B cell (primary cell): ENCODE measurements at regions not wholly inside any gene's neighbourhood (a gene's known extent, or its start where the extent isn't known, plus 50 kb on each side); places are given as distances from the start of the nearest gene placed in this dataset.

Source experiments
- ATAC-seq: fragments of 200-7000 bp; cut with Tn5 transposase; one replicate; pipeline ENCODE4 v1.10.0; 2021; ENCODE audit warnings: low read depth, mild to moderate bottlenecking, moderate number of reproducible peaks, moderate library complexity
- CTCF ChIA-PET: fragments of 350-600 bp; sonication (Branson Sonifier 250); formaldehyde crosslinking; loops from one replicate; lab custom pipeline; 2021; ENCODE audit warnings: antibody characterized with exemption, inconsistent platforms; lab: Charles Lee
- POLR2A ChIA-PET: fragments of 350-600 bp; sonication (Branson Sonifier 250); formaldehyde crosslinking; loops from one replicate; lab custom pipeline; 2021; ENCODE audit warnings: antibody characterized with exemption; lab: Charles Lee
- DNase-seq: peaks from one replicate; pipeline ENCODE4 v3.0.0; 2013
- H2AFZ ChIP-seq: 2 replicates; pipeline ENCODE4 v1.6.1; 2012; ENCODE audit warnings: mild to moderate bottlenecking, low read depth, low read length; ENCODE audit not compliant: insufficient read depth, poor library complexity, severe bottlenecking
- H3K27ac ChIP-seq, 2 donors: 1 replicate in 1 of 2; 2 replicates in 1 of 2; pipeline ENCODE4 v1.5.1; 2012 to 2013; ENCODE audit warnings: low read length in 2 of 2, mild to moderate bottlenecking in 2 of 2, moderate library complexity in 1 of 2
- H3K27me3 ChIP-seq, 4 experiments: fragments of 200-600 bp in 1 of 4; sonication (generic) in 1 of 4; replicated peaks in 1 of 4; 1 replicate in 2 of 4; 2 replicates in 2 of 4; pipeline versions ENCODE4 v1.6.1 to v1.7.0; 2013 to 2016; ENCODE audit warnings: low read length in 3 of 4, mild to moderate bottlenecking in 2 of 4, mixed read lengths in 1 of 4, moderate library complexity in 1 of 4; ENCODE audit not compliant: insufficient read depth in 4 of 4, control insufficient read depth in 3 of 4; ENCODE audit errors: control extremely low read depth in 1 of 4
- H3K36me3 ChIP-seq, 2 experiments: replicated peaks in 1 of 2; 1 replicate in 1 of 2; 2 replicates in 1 of 2; pipeline versions ENCODE4 v1.6.1 to v1.7.1; 2013; ENCODE audit warnings: low read length in 1 of 2; ENCODE audit not compliant: insufficient read depth in 2 of 2, control insufficient read depth in 1 of 2; ENCODE audit errors: control extremely low read depth in 1 of 2, extremely low read depth in 1 of 2
- H3K4me1 ChIP-seq, 2 donors: fragments of 200-600 bp in 1 of 2; sonication (generic) in 1 of 2; 1 replicate in 1 of 2; 2 replicates in 1 of 2; pipeline versions ENCODE4 v1.5.1 to v1.6.1; 2013 to 2017; ENCODE audit warnings: low read length in 2 of 2; ENCODE audit not compliant: control insufficient read depth in 2 of 2, insufficient read depth in 2 of 2
- H3K4me2 ChIP-seq: replicated peaks from 2 replicates; pipeline ENCODE3; 2012; ENCODE audit warnings: mild to moderate bottlenecking, low read depth, low read length; ENCODE audit not compliant: poor library complexity, severe bottlenecking
- H3K4me3 ChIP-seq, 5 experiments: fragments of 200-600 bp in 1 of 5; sonication (generic) in 1 of 5; 1 replicate in 3 of 5; 2 replicates in 2 of 5; pipeline versions ENCODE4 v1.5.1 to v1.7.0; 2011 to 2016; ENCODE audit warnings: low read length in 4 of 5, mild to moderate bottlenecking in 4 of 5, low read depth in 2 of 5, control low read depth in 1 of 5, moderate library complexity in 1 of 5; ENCODE audit not compliant: insufficient read depth in 1 of 5; ENCODE audit errors: control extremely low read depth in 1 of 5, extremely low read depth in 1 of 5
- H3K79me2 ChIP-seq: fragments of 200-600 bp; sonication (generic); one replicate; pipeline ENCODE4 v1.6.0; 2016; ENCODE audit warnings: low read length; ENCODE audit not compliant: control insufficient read depth, insufficient read depth
- H3K9ac ChIP-seq: fragments of 200-600 bp; sonication (generic); 2 replicates; pipeline ENCODE4 v1.6.1; 2017; ENCODE audit warnings: mild to moderate bottlenecking, low read length, moderate library complexity
- H3K9me3 ChIP-seq, 3 donors: one replicate each; pipeline versions ENCODE4 v1.6.1 to v1.7.1; 2013; ENCODE audit warnings: low read length in 2 of 3; ENCODE audit not compliant: control insufficient read depth in 2 of 3, insufficient read depth in 1 of 3; ENCODE audit errors: control extremely low read depth in 1 of 3
- H4K20me1 ChIP-seq: 2 replicates; pipeline ENCODE4 v1.6.0; 2012; ENCODE audit warnings: mild to moderate bottlenecking, low read length; ENCODE audit not compliant: insufficient read depth, control insufficient read depth, poor library complexity, severe bottlenecking
- H3K27ac Mint-ChIP-seq: one replicate; pipeline ENCODE4 v1.8.0; 2021; ENCODE audit warnings: mixed read lengths
- H3K27me3 Mint-ChIP-seq: one replicate; pipeline ENCODE4 v1.8.0; 2021; ENCODE audit warnings: mixed read lengths
- H3K4me1 Mint-ChIP-seq: one replicate; pipeline ENCODE4 v1.8.0; 2021; ENCODE audit warnings: mixed read lengths
- H3K4me3 Mint-ChIP-seq: one replicate; pipeline ENCODE4 v1.8.0; 2021; ENCODE audit warnings: mixed read lengths
- H3K9me3 Mint-ChIP-seq: one replicate; pipeline ENCODE4 v1.8.0; 2022; ENCODE audit warnings: mixed read lengths; ENCODE audit not compliant: insufficient read depth
- EZH2 ChIP-seq: IDR thresholded peaks from 2 replicates; pipeline ENCODE4 v1.6.1; 2012; ENCODE audit warnings: borderline replicate concordance, low read depth, mild to moderate bottlenecking, moderate library complexity, low read length; ENCODE audit not compliant: insufficient read depth, poor library complexity, severe bottlenecking
- WGBS: methylation state at CpG from one replicate; pipeline ENCODE4 v1.1.5; 2013; ENCODE audit warnings: missing lambda C conversion rate; ENCODE audit not compliant: insufficient coverage; 5-methylcytosine and 5-hydroxymethylcytosine counted together
- intact Hi-C: fragments of 100-400 bp; cut with micrococcal nuclease; formaldehyde crosslinking; loops from one replicate; pipeline ENCODE4 v1.10.0; 2022
- TF ChIP-seq, protein P1 (sequence below): fragments of 200-600 bp; IDR thresholded peaks from one replicate; pipeline ENCODE4 v1.8.0; 2022; ENCODE audit warnings: antibody characterized with exemption, mild to moderate bottlenecking

DNA sequence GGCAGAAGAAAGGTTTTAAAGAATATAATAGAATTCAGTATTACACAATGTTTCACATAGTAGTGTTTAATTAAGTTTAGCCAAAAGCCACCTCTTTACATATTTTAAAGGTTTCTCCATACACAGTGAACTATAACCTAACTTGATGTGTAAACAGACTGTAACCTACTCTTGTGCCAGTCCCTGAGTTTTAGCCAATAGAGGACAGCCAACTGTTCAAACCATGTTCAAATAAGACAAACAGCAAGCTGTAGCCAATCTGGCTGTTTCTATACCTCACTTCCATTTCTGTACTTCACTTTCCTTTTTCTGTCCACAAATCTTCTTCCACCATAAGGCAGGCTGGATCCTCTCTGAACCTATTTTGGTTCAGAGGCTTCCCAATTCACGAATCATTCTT is 65.2 kb downstream of the TEX13C start:
- H3K9ac ChIP-seq, result no peak overlapping the region
- H3K27me3 ChIP-seq, result no peaks in the 10 kb centered on the region
- Mint-ChIP-seq H3K4me3 (no peak overlapping the region), H3K27ac (no peak overlapping the region), H3K4me1 (no peaks in the 10 kb centered on the region), H3K9me3 (no peaks in the 10 kb centered on the region), H3K27me3 (no peaks in the 10 kb centered on the region)
- H3K9me3 ChIP-seq, result no peaks in the 10 kb centered on the region
- DNase-seq (no peak), ATAC-seq (no peak)
- WGBS, result no CpG with 5 or more reads among the region's 1 CpG
- no peaks in the 10 kb centered on the region for H3K4me1 ChIP-seq
- no peaks in the 10 kb centered on the region for H4K20me1 ChIP-seq
- TF ChIP-seq, protein P1, sequence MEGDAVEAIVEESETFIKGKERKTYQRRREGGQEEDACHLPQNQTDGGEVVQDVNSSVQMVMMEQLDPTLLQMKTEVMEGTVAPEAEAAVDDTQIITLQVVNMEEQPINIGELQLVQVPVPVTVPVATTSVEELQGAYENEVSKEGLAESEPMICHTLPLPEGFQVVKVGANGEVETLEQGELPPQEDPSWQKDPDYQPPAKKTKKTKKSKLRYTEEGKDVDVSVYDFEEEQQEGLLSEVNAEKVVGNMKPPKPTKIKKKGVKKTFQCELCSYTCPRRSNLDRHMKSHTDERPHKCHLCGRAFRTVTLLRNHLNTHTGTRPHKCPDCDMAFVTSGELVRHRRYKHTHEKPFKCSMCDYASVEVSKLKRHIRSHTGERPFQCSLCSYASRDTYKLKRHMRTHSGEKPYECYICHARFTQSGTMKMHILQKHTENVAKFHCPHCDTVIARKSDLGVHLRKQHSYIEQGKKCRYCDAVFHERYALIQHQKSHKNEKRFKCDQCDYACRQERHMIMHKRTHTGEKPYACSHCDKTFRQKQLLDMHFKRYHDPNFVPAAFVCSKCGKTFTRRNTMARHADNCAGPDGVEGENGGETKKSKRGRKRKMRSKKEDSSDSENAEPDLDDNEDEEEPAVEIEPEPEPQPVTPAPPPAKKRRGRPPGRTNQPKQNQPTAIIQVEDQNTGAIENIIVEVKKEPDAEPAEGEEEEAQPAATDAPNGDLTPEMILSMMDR, result no peak
- TF ChIP-seq EZH2, result no peak
- intact Hi-C loops, result no loop called here
- H3K4me3 ChIP-seq, result no peak overlapping the region
- ChIA-PET POLR2A (no interaction called here), CTCF (no interaction called here)
- H2AFZ ChIP-seq, result no peak overlapping the region
- H3K79me2 ChIP-seq, result no peaks in the 10 kb centered on the region
- H3K36me3 ChIP-seq, result no peaks in the 10 kb centered on the region
- no peak overlapping the region for H3K4me2 ChIP-seq
- H3K27ac ChIP-seq, result no peak overlapping the region

DNA sequence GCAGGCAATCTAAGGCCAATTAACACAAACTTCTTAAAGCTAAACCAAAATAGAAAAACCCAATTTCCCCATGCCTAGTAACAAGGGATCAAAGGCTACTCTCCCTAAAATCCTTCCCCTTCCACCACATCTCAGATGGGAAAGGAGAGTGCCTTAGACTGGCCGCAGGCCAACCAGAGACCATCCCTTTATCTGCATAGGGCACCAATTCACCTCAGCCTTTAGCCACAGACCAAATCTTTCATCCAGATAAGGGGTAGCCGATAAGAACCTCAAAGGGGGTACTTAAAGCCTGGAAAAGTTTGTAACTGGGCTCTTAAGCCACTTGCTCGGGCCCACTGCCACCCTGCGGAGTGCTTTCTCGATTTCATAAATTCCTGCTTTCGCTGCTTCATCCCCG is 68.3 kb downstream of the TEX13C start:
- POLR2A ChIA-PET, result no interaction called here
- WGBS, result 97% methylated on average over 4 of the region's 7 CpGs
- Histone ChIP-seq H3K27me3 (no peaks in the 10 kb centered on the region), H3K9me3 (no peaks in the 10 kb centered on the region), H3K79me2 (no peaks in the 10 kb centered on the region), H4K20me1 (no peaks in the 10 kb centered on the region), H2AFZ (no peak overlapping the region), H3K4me1 (no peaks in the 10 kb centered on the region), H3K4me2 (no peak overlapping the region), H3K27ac (no peak overlapping the region), H3K4me3 (no peak overlapping the region), H3K36me3 (no peaks in the 10 kb centered on the region), H3K9ac (no peak overlapping the region)
- TF ChIP-seq, protein P1, result no peak
- no peak for TF ChIP-seq EZH2
- ATAC-seq (no peak), DNase-seq (no peak)
- no peaks in the 10 kb centered on the region for H3K27me3 Mint-ChIP-seq
- intact Hi-C loops, result no loop called here
- no peak overlapping the region for H3K4me3 Mint-ChIP-seq
- no peaks in the 10 kb centered on the region for H3K4me1 Mint-ChIP-seq
- CTCF ChIA-PET, result no interaction called here
- no peaks in the 10 kb centered on the region for H3K9me3 Mint-ChIP-seq
- no peak overlapping the region for H3K27ac Mint-ChIP-seq
